ENCODE measurements at regions not wholly inside any gene's neighbourhood (a gene's known extent, or its start where the extent isn't known, plus 50 kb on each side); places are given as distances from the start of the nearest gene placed in this dataset.

- TF ChIP-seq POLR2A (IDR thresholded peaks at IDR 0.05): no peak
- TF ChIP-seq CTCF (IDR thresholded peaks at IDR 0.05): no peak
These were observed 318.2 kb upstream of the PSMD7 start for GRCh38 chr16:73978407-73978784.

Measured in right lobe of liver (tissue), 4 donors.